ENCODE measurements at regions not wholly inside any gene's neighbourhood (a gene's known extent, or its start where the extent isn't known, plus 50 kb on each side); places are given as distances from the start of the nearest gene placed in this dataset.

DNA sequence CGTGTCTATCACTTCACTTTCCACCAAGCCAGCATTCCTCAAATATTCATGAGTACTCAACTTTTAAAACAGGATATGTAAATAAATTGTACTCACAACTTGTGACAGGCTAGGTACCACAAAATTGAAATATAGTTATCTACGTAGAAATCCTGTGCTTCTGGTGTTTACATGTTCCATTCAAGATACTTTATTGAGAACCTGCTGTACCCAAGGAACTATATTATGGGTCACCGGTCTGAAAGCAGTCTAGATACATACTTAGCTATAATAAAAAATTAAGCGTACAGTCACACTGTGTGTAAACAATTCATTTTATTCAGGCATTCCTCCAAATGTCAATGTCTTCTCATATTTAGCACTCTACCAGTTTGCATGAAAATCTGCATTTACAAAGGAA, 482.2 kb upstream of the SOX9 start:
- Histone ChIP-seq H3K36me3 (ENCODE audit: control insufficient read depth in 4 of 4, insufficient read depth in 3 of 4, low read depth in 1 of 4, low read length in 3 of 4) (no peaks in the 10 kb centered on the region), H3K27me3 (ENCODE audit: control insufficient read depth in 4 of 4, insufficient read depth in 4 of 4, low read length in 3 of 4) (peaks cover 0 to 2% (median 0%) of the 10 kb centered on the region in 4 donors), H3K9me3 (ENCODE audit: control insufficient read depth in 4 of 4, low read length in 3 of 4) (no peaks in the 10 kb centered on the region), H3K4me1 (ENCODE audit: control insufficient read depth in 4 of 4, insufficient read depth in 4 of 4, low read length in 3 of 4) (no peaks in the 10 kb centered on the region), H3K9ac (ENCODE audit: low read depth in 1 of 2, low read length in 2 of 2) (no peak overlapping the region), H3K4me3 (ENCODE audit: low read depth in 1 of 3, low read length in 3 of 3) (no peak overlapping the region), H3K27ac (ENCODE audit: low read depth in 1 of 2, low read length in 2 of 2) (no peak overlapping the region)
- 84% methylated on average over 4 of the region's 4 CpGs for WGBS
- TF ChIP-seq, protein P1, sequence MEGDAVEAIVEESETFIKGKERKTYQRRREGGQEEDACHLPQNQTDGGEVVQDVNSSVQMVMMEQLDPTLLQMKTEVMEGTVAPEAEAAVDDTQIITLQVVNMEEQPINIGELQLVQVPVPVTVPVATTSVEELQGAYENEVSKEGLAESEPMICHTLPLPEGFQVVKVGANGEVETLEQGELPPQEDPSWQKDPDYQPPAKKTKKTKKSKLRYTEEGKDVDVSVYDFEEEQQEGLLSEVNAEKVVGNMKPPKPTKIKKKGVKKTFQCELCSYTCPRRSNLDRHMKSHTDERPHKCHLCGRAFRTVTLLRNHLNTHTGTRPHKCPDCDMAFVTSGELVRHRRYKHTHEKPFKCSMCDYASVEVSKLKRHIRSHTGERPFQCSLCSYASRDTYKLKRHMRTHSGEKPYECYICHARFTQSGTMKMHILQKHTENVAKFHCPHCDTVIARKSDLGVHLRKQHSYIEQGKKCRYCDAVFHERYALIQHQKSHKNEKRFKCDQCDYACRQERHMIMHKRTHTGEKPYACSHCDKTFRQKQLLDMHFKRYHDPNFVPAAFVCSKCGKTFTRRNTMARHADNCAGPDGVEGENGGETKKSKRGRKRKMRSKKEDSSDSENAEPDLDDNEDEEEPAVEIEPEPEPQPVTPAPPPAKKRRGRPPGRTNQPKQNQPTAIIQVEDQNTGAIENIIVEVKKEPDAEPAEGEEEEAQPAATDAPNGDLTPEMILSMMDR (IDR thresholded peaks at IDR 0.05; ENCODE audit: low read depth, low read length, missing input control) = no peak
- TF ChIP-seq HNF4A (conservative IDR thresholded peaks at IDR 0.05) (no peak), HNF4G (IDR thresholded peaks at IDR 0.05) (no peak), EGR1 (IDR thresholded peaks at IDR 0.05; ENCODE audit: low read depth in 2 of 2) (no peak), YY1 (IDR thresholded peaks at IDR 0.05) (no peak), FOXA1 (IDR thresholded peaks at IDR 0.05) (no peak)
- TF ChIP-seq, protein P2, sequence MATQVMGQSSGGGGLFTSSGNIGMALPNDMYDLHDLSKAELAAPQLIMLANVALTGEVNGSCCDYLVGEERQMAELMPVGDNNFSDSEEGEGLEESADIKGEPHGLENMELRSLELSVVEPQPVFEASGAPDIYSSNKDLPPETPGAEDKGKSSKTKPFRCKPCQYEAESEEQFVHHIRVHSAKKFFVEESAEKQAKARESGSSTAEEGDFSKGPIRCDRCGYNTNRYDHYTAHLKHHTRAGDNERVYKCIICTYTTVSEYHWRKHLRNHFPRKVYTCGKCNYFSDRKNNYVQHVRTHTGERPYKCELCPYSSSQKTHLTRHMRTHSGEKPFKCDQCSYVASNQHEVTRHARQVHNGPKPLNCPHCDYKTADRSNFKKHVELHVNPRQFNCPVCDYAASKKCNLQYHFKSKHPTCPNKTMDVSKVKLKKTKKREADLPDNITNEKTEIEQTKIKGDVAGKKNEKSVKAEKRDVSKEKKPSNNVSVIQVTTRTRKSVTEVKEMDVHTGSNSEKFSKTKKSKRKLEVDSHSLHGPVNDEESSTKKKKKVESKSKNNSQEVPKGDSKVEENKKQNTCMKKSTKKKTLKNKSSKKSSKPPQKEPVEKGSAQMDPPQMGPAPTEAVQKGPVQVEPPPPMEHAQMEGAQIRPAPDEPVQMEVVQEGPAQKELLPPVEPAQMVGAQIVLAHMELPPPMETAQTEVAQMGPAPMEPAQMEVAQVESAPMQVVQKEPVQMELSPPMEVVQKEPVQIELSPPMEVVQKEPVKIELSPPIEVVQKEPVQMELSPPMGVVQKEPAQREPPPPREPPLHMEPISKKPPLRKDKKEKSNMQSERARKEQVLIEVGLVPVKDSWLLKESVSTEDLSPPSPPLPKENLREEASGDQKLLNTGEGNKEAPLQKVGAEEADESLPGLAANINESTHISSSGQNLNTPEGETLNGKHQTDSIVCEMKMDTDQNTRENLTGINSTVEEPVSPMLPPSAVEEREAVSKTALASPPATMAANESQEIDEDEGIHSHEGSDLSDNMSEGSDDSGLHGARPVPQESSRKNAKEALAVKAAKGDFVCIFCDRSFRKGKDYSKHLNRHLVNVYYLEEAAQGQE (IDR thresholded peaks at IDR 0.05) = no peak
- TF ChIP-seq, protein P3, sequence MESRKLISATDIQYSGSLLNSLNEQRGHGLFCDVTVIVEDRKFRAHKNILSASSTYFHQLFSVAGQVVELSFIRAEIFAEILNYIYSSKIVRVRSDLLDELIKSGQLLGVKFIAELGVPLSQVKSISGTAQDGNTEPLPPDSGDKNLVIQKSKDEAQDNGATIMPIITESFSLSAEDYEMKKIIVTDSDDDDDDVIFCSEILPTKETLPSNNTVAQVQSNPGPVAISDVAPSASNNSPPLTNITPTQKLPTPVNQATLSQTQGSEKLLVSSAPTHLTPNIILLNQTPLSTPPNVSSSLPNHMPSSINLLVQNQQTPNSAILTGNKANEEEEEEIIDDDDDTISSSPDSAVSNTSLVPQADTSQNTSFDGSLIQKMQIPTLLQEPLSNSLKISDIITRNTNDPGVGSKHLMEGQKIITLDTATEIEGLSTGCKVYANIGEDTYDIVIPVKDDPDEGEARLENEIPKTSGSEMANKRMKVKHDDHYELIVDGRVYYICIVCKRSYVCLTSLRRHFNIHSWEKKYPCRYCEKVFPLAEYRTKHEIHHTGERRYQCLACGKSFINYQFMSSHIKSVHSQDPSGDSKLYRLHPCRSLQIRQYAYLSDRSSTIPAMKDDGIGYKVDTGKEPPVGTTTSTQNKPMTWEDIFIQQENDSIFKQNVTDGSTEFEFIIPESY (IDR thresholded peaks at IDR 0.05) = no peak
- DNase-seq (ENCODE audit: low spot score) = no peak

DNA sequence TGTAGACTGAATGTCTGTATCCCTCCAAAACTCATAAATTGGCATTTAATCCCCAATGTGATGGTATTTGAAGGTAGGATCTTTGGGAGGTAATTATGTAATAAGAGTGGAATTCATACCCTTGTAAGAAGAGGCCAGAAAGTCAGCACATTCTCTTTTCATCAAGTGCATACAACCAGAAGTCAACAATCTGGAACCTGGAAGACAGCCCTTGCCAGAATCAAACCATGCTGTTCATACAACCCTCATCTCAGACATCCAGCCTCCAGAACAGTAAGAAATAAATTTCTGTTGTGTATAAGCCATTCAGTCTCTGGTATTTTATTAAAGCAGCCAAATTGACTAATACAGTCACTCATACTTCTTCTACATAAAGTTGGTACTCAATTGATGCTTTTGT, 481.0 kb upstream of the SOX9 start:
- H3K27ac ChIP-seq (ENCODE audit: low read depth in 1 of 2, low read length in 2 of 2) = no peak overlapping the region
- H3K4me3 ChIP-seq (ENCODE audit: low read depth in 1 of 3, low read length in 3 of 3) = no peak overlapping the region
- no peak for DNase-seq (ENCODE audit: low spot score)
- no peaks in the 10 kb centered on the region for H3K4me1 ChIP-seq (ENCODE audit: control insufficient read depth in 4 of 4, insufficient read depth in 4 of 4, low read length in 3 of 4)
- TF ChIP-seq HNF4G (IDR thresholded peaks at IDR 0.05) = no peak
- TF ChIP-seq, protein P4, sequence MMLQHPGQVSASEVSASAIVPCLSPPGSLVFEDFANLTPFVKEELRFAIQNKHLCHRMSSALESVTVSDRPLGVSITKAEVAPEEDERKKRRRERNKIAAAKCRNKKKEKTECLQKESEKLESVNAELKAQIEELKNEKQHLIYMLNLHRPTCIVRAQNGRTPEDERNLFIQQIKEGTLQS (IDR thresholded peaks at IDR 0.05) = no peak
- TF ChIP-seq JUND (IDR thresholded peaks at IDR 0.05) = no peak
- TF ChIP-seq GABPA (IDR thresholded peaks at IDR 0.05 in 1 of 2, conservative IDR thresholded peaks at IDR 0.05 in 1 of 2) = no peak
- TF ChIP-seq, protein P3 (IDR thresholded peaks at IDR 0.05) = no peak
- TF ChIP-seq, protein P2 (IDR thresholded peaks at IDR 0.05) = no peak
- TF ChIP-seq, protein P1 (IDR thresholded peaks at IDR 0.05; ENCODE audit: low read depth, low read length, missing input control) = no peak
- no peaks in the 10 kb centered on the region for H3K36me3 ChIP-seq (ENCODE audit: control insufficient read depth in 4 of 4, insufficient read depth in 3 of 4, low read depth in 1 of 4, low read length in 3 of 4)
- no peaks in the 10 kb centered on the region for H3K27me3 ChIP-seq (ENCODE audit: control insufficient read depth in 4 of 4, insufficient read depth in 4 of 4, low read length in 3 of 4)
- no peaks in the 10 kb centered on the region for H3K9me3 ChIP-seq (ENCODE audit: control insufficient read depth in 4 of 4, low read length in 3 of 4)
- no peak overlapping the region for H3K9ac ChIP-seq (ENCODE audit: low read depth in 1 of 2, low read length in 2 of 2)

All from liver (tissue), 8 donors.